HG03575 (cell line): ENCODE measurements at regions not wholly inside any gene's neighbourhood (a gene's known extent, or its start where the extent isn't known, plus 50 kb on each side); places are given as distances from the start of the nearest gene placed in this dataset.
"Not testable (repeated sequence)": the region's sequence is repeated elsewhere in the genome, so short reads cannot be mapped to it uniquely, and the experiment has no call there.

Experiments
- ATAC-seq: cut with Tn5 transposase; IDR thresholded peaks from one replicate; pipeline ENCODE4 v1.9.1; 2021; ENCODE audit not compliant: unreplicated experiment, insufficient number of reproducible peaks, low FRiP score; ENCODE audit errors: extremely low read depth

DNA sequence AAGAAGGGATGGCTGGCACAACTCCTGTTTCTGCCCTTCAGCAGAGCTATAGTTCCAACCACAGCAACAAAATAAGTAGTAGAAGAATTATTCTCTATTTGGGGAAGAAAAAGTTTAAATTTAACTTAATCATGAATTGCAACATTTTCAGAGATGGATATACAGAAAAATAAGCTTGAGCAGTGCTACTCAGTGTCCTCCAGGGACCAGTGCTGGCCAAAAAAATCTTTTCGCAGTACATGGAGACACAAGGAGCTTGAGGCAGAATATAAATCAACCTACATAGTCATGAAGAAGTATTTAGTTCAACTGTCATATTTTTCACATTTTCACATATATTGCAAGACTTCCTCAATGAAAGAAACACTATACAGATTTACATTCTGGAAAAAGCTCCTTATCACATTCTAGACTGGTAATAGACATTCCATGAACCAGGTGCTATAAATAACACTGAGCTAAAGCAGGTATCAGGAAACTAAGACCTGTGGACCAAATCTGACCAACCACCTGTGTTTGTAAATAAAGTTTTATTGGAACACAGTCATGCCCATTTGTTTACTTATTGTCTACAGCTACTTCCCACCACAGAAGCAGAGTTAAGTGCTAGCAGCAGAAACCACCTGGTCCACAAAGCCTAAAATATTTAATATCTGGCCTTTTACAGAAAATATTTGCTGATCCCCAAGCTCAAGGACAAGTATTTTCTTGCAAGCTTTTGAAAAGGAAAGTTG lies 101.9 kb downstream of the RGS21 start:
- ATAC-seq = no peak

DNA sequence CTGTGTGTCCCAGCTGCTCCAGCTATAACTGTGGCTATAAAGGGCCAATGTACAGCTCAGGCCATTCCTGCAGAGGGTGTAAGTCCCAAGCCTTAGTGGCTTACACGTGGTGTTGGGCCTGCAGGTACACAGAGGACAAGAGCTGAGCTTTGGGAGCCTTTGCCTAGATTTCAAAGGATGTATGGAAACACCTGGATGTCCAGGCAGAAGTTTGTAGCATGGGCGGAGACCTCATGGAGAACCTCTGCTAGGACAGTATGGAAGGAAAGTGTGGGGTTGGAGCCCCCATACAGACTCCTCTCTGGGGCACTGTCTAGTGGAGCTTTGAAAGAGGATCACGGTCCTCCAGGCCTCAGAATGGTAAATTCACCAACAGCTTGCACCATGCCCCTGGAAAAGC lies 113.9 kb downstream of the RGS21 start:
- ATAC-seq = no peak

DNA sequence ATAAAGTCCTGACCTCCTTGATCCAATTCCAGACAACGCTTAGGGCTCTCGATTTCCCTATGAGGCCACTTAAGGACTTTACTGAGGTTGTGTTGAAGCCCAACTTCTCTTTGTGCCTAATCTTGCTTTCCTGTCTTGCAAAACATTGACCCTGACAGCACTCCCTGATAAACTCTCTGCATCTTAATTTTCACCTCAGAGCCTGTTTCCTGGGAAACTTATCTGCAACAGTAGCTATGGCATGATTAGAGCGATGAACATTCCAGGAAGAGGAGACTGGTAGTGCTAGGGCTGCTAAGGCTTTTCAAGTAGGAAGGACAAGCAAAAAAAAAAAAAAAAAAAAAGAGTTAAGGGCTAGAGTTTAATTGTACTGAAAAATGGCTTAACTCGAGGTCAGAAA lies 118.9 kb downstream of the RGS21 start:
- no peak for ATAC-seq

DNA sequence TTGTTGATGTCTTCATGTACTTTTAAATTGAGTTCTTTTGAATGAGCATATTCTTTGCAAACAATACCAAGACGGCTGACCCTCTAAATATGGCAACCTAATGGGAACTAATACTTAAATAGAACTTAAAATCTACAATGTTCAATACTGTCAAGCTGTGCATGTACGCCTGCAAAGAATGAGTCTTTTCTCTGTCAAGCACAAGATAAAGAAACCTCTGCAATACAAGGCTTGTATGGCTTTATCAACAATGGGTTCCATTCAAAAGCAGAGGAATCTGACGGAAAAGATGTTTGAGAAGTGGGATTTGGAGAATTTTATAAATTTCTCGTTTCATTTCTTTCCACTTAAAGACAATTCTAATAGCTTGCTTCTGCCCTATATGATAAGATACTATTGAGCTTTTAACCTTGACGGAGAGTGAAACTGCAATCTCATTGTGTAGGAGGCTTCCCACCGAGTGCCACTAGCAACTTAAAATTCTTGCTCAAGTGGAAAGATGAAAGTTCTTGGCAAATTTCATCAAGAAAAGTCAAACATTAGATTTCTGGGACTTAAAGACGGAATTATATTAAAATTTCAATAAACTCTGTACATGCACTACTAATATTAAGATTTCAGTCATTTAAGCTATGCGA lies 119.8 kb downstream of the RGS21 start:
- ATAC-seq = no peak

DNA sequence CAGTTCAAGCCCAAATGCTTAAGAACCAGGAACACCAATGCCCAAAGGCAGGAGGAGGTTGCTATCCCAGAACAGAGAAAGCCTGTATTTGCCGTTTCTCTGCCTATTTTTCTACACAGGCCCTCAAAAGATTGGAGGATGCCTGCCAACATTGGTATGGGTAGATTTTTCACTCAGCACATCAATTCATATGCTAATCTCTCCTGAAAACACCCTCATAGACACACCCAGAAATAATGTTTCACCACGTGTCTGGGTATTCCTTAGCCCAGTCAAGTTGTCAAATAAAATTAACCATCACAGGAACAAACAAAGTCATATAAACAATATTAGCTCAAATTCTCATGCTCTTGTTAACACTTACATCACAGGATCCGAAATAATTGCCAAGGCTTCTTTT lies 121.9 kb downstream of the RGS21 start:
- no peak for ATAC-seq

DNA sequence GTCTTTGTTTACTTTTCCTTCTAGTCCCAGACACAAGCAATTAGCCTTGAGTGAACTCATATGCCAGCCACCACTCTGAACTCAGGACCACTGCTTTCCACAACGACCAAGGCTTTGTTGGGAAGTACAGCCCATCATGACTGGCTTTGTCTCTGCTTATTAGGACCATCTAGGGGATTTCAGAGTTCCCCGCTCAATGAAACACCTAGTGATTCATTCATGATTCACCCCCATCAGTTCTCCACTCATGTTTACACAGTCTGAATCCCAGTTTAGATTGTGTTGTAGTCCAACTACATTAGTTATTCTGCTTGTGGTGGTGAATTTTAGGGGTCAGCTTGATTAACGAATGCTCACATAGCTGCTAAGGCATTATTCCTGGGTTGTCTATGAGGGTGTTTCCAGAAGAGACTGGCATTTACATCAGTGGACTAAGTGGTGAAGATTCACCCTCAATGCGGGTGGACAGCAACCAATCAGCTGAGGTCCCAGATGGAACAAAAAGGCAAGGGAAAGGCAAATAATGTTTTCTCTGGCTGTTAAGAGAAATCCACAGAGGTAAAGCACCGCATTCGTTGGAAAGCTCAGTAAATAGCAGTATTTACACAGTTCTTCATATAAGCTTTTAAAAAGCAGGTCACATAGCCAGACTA lies 122.7 kb downstream of the RGS21 start:
- ATAC-seq = no peak

DNA sequence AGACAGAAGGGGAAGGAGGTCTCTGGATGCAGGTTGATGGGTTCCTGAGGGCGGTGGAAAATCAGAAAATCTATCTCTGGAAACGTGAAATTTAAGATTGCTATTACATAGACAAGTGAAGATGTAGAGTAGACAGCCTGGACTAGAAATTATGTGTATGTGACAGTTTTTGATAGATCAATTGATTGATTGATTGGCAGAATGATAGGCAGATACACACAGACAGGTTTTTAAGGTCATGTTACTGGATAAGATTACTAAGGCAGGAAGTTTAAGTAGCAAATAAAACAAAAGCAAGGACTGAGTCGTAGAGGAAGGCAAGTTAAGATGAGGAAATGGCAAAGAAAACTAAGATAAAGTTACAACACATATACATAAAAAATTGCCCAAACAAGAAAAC lies 124.7 kb downstream of the RGS21 start:
- no peak for ATAC-seq

DNA sequence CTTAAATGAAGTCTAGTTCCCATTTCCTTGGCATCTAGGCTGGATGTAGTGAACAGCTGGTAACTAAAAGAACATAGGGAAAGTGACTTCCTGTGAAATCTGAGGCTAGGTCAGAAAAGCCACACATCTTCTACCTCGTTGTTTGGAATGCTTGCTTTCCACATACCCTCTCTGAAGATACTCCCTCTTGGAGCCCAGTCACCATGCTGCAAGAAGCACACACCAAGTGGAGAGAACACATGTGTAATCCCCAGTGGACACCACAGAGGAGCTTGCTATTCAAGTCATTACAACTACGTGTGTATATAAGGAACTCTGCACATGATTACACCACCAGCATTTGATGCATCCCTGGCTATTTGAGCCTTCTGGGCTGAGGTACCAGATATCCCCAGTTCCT lies 125.9 kb downstream of the RGS21 start:
- ATAC-seq = no peak

DNA sequence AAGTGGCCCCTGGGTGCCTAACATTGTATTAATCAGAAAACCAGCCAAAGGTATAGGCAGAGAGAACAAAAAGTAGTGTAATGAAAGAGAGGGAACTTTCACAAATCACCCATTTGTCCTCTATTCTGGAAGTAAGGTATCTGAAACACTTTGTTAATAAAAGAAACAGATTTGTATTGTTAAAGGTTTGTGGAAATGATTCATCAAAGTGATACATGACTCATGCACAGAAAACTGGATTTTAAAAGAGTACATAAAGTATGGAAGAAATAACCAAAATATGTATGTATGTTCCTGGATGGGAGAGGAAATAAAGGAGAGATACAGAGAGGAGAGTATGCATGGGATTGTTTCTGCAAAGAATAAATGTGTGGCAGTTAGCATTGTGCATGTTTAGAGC lies 126.8 kb downstream of the RGS21 start:
- ATAC-seq = no peak

DNA sequence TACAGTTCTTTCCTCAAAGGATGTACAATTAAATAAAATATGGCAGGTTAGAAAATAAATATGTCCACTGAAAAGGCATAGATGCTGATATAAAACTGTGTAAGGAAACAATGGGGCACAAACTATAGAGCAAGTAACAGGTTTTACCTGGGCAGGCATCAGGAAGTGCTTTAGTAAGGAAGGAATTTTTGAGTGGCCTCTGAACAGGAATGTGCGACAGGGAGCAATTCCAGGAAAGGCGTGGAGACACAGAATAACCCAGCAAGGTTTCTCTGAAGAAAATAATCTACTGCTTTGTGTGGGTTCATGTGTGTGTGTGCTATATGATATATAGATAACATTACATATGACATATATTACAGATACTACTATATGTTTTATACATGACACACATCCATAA lies 128.4 kb downstream of the RGS21 start:
- no peak for ATAC-seq

DNA sequence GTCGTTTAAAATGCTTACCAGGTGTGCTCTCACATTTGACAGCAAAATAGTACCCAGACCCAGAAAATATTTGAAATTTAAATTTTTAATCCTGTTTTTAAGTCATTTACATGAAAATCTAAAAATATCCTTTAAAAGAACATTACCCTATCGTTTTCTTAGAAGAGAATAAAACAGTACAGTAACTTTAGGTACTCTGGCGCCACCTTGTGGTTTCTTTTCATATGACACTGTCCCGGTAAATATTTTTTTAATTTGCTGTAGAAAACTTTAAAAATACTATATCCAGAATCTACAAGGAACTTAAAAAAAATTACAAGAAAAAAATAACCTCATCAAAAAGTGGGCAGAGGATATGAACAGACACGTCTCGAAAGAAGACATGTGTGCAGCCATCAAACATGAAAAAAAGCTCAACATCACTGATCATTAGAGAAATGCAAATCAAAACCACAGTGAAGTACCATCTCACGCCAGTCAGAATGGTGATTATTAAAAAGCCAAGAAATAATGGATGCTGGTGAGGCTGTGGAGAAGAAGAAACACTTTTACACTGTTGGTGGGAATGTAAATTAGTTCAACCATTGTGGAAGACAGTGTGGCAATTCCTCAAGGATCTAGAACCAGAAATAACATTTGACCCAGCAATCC lies 129.2 kb downstream of the RGS21 start:
- no peak for ATAC-seq

DNA sequence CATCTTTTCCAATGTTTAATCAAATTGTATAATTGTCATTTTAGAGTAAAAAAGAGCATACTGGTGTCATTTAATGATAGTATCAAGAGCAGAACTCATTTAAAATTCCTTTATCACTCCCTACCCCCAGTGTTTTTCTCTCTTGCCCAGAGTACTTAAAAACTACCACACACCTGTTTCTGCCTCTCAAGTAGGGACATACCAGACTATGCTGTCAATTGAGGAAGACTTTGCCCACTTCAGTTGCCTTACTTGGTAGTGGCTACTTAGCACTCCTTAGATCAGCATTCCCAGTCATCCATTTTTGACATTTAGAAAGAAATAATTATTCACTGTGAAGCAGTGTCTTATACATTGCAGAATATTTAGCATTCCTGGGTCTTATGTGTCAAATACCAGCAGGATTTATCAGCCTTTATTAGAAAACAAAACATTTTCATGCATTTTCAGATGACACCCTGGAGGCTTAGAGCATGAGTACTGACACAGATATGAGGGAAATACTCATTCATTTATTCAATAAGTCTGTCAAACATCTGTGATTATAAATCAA lies 127.5 kb upstream of the RGS1 start:
- no peak for ATAC-seq

DNA sequence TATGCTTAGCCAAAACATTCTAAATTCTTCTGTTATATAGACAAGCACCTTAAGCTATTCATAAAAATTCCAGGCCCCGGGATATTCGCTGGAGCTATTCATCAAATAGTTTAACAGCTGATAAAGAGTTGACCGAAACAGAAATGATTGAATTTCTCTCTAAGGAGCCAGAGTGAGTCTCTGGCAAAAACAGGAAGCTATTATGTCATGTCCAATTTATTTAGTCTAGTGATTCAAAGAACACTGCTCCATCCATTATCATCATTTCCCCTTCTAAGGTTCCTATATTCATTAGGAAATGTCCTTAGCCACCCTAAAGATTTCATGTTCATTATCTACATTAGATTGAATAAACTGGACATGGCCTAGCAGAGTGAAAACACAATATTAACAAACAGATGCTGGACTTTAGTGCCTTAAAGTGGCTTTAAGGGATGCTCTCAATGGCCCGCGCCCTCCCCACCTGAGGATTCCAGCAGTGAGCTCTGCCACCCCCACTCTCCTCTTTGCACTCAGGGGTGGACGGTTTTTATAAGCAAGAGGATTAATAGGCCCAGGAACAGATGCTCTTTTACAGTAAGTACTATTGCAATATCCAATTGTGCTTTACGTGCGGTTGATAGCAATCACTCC lies 122.1 kb upstream of the RGS1 start:
- ATAC-seq = no peak

DNA sequence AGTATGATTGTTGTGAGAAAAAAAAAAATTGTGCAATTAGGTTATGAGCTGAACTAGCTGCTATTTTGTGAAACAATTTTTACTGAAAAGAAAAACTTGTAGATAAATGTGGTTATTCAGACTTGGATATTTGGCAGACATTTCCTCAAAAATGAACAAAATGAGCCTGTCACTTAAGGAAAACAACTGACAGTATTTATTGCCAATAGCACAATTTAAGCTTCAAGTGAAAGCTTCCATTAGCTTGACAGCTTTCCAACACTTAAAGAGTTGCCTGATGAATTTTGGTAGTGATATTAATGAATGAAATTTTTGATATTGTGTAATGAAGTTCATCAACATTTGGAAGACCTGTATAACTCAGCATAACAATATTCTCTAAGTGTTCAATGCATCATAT lies 116.1 kb upstream of the RGS1 start:
- no peak for ATAC-seq

DNA sequence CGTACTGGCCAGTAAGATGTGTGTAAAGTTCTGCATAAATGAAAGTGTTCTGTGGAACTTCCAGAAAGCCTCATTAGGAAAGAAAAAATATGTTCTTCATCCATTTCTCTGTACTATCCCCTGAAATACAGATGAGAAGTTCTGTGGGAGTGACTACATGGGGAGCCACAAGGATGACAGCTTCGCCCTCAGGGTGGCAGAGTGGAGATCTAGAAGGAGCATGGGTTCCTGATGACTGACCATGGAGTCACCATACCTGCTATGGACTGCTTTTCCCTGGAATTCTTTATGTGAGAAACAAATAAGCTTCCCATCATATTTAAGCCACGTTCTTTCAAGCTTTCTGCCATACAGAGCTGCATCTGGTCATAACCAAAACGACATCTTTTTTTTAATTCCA lies 113.9 kb upstream of the RGS1 start:
- ATAC-seq = no peak

DNA sequence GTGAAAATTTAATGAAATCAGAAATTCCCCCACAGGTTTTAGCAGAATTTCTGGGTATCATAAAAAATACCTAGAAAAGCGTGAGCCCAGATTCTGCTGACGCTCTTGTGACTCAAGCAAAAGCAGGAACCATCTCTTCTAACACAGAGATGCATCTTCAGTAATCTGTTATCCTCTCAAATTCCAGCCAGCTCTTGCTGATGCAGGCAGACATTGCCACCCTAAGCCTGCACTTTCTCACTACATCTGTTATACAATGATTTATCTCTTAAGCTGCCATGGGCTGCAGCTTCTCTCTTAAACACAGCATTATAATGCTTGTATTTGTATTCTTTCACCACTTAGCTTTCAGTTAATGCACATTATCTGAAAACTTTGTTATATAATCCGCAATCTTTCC lies 113.0 kb upstream of the RGS1 start:
- ATAC-seq = no peak

DNA sequence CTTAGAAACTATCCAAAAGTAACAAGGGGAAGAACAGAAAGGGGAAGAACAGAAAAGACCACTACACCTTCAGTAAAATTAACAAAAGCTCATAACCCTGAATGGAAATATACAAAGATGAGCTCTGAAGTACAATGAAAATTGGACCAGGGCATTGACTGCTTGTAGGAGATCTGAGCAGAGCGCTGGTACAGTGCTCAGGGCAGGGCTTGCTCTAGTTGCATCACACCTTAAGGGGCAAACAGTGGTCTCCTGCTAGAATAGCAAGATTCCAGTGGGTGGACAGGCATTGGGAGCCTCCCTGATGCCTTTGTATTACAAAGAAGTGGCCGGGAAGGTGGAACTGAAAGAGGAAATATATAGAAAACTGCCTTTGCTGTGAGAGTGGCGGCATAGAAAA lies 111.9 kb upstream of the RGS1 start:
- ATAC-seq = no peak

DNA sequence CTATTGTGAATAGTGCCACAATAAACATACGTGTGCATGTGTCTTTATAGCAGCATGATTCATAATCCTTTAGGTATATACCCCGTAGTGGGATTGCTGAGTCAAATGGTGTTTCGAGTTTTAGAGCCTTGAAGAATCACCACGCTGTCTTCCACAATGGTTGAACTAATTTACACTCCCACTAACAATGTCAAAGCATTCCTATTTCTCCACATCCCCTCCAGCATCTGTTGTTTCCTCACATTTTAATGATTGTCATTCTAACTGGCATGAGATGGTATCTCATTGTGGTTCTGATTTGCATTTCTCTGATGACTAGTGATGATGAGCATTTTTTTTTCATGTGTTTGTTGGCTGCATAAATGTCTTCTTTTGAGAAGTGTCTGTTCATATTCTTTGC lies 110.4 kb upstream of the RGS1 start:
- ATAC-seq = not testable (repeated sequence)

DNA sequence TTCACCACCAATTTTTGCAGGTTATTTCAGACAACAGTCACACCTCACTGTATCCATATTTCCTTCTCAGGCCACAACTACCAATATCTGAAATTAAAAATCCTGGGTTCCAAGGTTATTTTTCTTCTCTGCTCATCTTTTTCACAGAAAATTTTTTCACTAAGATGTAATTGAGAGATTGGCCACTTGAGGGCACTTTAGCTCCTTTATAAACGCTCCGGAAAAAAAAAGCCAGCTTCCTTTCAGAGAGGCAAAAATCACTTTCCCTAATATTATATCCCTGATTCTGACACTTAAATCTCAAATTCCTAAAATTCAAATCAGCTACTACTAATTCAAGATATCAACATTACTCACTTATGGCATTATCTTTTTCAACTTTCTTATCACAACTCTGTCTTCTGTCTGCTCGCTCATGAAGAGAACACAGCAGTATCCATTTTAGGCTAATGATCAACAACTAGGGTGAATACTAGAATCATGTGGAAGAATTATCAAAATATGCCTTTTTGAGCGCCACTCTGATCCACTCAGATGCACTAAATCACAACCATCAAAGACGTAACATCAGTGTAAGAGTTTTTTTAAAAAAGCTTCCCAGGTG lies 101.4 kb upstream of the RGS1 start:
- ATAC-seq = no peak
